AG04449 (cell line): ENCODE measurements at regions not wholly inside any gene's neighbourhood (a gene's known extent, or its start where the extent isn't known, plus 50 kb on each side); places are given as distances from the start of the nearest gene placed in this dataset.
A peak's percentile ranks its signal among the peaks of the same experiment; 100 is the strongest.

Experiments used
- CTCF ChIA-PET: fragments of 350-600 bp; formaldehyde crosslinking; extraction: SDS; loops from one replicate; lab custom pipeline; 2021; ENCODE audit warnings: antibody characterized with exemption; lab: Yijun Ruan, JAX
- POLR2A ChIA-PET: fragments of 400-600, 350-600 bp; formaldehyde crosslinking; extraction: SDS; loops from one replicate; lab custom pipeline; 2020; ENCODE audit warnings: antibody characterized with exemption, inconsistent platforms; lab: Yijun Ruan, JAX
- DNase-seq: peaks from one replicate; pipeline ENCODE4 v3.0.0-alpha.2; 2010; ENCODE audit warnings: low read depth, low spot score
- H3K4me3 ChIP-seq: 2 replicates; pipeline ENCODE4 v1.5.1; 2011; ENCODE audit warnings: low read depth, mild to moderate bottlenecking, control low read depth, low read length
- TF ChIP-seq, protein P1 (sequence below): IDR thresholded peaks from one replicate; pipeline ENCODE4 v1.5.1; 2011; ENCODE audit warnings: mild to moderate bottlenecking, moderate library complexity, low read length, control low read depth, inconsistent platforms; ENCODE audit not compliant: insufficient read depth; ENCODE audit errors: missing control alignments

DNA sequence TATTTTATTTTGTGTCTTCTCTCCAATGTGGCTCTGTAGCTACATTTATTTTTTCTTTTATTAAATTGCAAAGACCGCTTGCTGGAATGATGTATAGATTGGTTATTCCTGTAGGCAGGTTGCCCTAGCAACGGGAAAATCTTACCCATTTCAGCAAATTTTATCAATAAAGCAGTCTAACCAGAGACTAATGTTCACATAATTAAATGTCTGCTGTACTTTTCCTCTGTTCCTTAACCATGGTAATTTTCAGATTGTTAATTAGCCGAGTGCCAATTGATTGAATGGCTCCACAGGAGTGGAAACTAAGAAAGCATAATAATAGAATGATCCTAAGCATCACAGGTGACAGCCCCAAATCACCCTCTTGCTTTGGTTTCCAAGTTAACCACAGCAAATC is 134.8 kb downstream of the BASP1 start:
- CTCF ChIA-PET, result no interaction called here
- DNase-seq, result no peak
- POLR2A ChIA-PET, result no interaction called here

DNA sequence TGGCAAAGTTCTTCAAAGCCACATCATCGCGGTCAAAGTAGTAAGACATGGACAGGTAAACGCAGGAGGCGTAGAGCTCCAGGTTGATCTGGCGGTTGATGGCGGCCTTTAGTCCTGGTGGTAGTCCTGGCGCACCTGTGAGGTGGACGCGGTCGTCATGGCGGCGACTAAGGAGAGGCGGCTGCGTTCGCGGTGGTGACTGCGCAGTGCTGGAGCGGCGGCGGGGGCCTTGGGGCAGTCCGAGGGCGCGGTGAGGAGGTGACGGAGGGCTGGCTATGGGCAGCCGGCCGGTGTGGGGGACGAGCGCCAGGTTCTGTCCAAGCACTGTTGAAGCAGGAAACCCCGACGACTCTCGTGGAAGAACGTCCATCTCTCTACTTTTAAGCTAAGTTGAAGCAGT is 136.8 kb downstream of the BASP1 start:
- TF ChIP-seq, protein P1, sequence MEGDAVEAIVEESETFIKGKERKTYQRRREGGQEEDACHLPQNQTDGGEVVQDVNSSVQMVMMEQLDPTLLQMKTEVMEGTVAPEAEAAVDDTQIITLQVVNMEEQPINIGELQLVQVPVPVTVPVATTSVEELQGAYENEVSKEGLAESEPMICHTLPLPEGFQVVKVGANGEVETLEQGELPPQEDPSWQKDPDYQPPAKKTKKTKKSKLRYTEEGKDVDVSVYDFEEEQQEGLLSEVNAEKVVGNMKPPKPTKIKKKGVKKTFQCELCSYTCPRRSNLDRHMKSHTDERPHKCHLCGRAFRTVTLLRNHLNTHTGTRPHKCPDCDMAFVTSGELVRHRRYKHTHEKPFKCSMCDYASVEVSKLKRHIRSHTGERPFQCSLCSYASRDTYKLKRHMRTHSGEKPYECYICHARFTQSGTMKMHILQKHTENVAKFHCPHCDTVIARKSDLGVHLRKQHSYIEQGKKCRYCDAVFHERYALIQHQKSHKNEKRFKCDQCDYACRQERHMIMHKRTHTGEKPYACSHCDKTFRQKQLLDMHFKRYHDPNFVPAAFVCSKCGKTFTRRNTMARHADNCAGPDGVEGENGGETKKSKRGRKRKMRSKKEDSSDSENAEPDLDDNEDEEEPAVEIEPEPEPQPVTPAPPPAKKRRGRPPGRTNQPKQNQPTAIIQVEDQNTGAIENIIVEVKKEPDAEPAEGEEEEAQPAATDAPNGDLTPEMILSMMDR, result no peak
- no peak for DNase-seq
- ChIA-PET POLR2A (no interaction called here), CTCF (no interaction called here)
- no peak overlapping the region for H3K4me3 ChIP-seq

More for the DNA sequence above, 134.8 kb downstream of the BASP1 start:
- TF ChIP-seq, protein P1, result no peak
- H3K4me3 ChIP-seq, result no peak overlapping the region

DNA sequence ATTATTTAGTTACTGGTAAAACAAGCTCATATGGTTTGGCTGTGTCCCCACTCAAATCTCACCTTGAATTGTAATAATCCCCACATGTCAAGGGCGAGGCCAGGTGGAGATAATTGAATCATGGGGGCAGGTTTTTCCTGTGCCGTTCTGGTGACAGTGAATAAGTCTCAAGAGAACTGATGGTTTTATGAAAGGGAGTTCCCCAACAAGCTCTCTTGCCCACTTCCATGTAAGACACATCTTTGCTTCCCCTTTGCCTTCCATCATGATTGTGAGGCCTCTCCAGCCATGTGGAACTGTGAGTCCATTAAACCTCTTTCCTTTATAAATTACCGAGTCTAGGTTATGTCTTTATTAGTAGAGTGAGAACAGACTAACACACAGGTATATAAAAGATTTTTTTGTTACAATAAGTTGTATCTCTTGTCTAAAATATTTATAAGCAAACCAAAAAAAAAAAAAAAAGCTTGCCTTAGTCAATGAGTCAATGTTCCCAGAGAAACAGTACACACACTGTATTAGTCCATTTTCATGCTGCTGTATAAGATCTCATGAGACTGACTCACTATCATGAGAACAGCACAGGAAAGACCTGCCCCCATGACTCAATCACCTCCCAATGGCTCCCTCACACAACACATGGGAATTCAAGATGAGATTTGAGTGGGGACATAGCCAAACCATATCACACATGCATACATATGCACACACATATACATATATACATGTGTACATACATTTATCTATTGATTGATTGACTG is 138.3 kb downstream of the BASP1 start:
- TF ChIP-seq, protein P1, result no peak
- no peak overlapping the region for H3K4me3 ChIP-seq
- POLR2A ChIA-PET, result no interaction called here
- DNase-seq, result peak; percentile 58
- CTCF ChIA-PET, result interaction anchor here (0.6 kb wide), 1 partner anchor 24 kb away, joined by 3 read pairs; no protein-coding TSS in a partner anchor

DNA sequence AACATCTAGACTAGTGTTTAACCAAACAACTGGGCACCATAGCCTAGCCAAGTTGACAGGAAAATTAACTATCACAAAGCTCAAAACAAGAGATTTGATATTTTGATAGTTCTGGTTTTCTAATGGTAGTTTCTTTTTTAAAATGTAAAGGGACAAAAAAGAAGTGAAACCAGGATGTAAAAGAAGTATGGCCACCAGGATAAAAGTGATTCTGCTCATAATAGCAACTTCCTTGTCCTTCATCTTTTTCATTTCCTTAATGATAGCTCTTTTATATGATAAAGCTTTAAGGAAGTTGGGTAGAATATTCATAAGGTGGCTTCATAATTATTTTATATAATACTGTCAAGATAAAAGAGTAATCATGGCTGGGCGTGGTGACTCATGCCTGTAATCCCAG is 139.1 kb downstream of the BASP1 start:
- CTCF ChIA-PET, result no interaction called here
- TF ChIP-seq, protein P1, result no peak
- DNase-seq, result no peak
- H3K4me3 ChIP-seq, result no peak overlapping the region
- POLR2A ChIA-PET, result no interaction called here

DNA sequence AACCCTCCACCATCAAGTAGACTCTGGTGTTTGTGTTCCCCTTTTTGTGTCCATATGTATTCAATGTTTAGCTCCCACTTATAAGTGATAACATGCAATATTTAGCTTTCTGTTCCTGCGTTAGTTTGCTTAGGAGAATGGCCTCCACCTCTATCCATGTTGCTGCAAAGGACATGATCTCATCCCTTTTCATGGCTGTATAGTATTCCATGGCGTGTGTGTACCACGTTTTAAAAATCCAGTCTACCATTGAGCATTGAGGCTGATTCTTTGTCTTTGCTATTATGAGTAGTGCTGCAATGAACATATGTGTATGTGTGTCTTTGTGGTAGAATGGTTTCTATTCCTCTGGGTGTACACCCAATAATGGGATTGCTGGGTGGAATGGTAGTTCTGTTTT is 140.1 kb downstream of the BASP1 start:
- POLR2A ChIA-PET, result no interaction called here
- no peak for DNase-seq
- CTCF ChIA-PET, result no interaction called here
- H3K4me3 ChIP-seq, result no peak overlapping the region
- TF ChIP-seq, protein P1, result no peak

DNA sequence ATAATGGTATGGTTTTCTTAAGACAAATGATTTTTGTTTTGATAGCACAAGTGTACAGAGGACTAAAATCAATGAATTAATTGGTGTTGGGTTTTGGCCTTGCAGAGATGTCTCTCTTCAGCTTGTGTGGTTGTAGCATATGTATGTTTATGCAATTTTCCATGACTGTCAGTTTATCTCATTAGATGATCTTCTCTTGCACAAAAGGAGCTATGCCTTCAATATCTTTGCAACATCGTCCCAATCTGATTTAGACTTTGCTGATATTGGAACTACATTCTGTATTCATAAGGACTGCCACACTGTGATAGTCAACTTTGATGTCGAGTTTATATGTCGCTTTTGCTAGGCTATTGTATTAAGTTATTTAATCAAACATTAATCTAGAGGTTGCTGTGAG is 140.0 kb upstream of the TAF11L2 start:
- ChIA-PET CTCF (no interaction called here), POLR2A (no interaction called here)
- H3K4me3 ChIP-seq, result no peak overlapping the region
- no peak for DNase-seq
- TF ChIP-seq, protein P1, result no peak
